ENCODE measurements at regions not wholly inside any gene's neighbourhood (a gene's known extent, or its start where the extent isn't known, plus 50 kb on each side); places are given as distances from the start of the nearest gene placed in this dataset.

- Mint-ChIP-seq H3K36me3 (no peaks in the 10 kb centered on the region; the same call in 1 of the 2 replicates), H3K9me3 (peaks cover 15% of the 10 kb centered on the region), H3K27ac (no peak overlapping the region), H3K27me3 (ENCODE audit: low read depth) (no peaks in the 10 kb centered on the region), H3K4me1 (peaks cover 28% of the 10 kb centered on the region), H3K4me3 (no peak overlapping the region)
- TF ChIP-seq FOXP1 (CRISPR knock-in tag; IDR thresholded peaks at IDR 0.05; ENCODE audit: borderline replicate concordance) (no peak), AR (CRISPR knock-in tag; IDR thresholded peaks at IDR 0.05) (no peak), TEAD1 (CRISPR knock-in tag; IDR thresholded peaks at IDR 0.05) (no peak), PRRX2 (CRISPR knock-in tag; IDR thresholded peaks at IDR 0.05) (no peak), NR2C2 (CRISPR knock-in tag; IDR thresholded peaks at IDR 0.05) (no peak), HMGA2 (CRISPR knock-in tag; IDR thresholded peaks at IDR 0.05) (no peak), NFATC4 (CRISPR knock-in tag; IDR thresholded peaks at IDR 0.05) (no peak), ZNF512 (CRISPR knock-in tag; IDR thresholded peaks at IDR 0.05; ENCODE audit: borderline replicate concordance) (no peak), SP1 (CRISPR knock-in tag; conservative IDR thresholded peaks at IDR 0.05) (no peak), ZBTB43 (CRISPR knock-in tag; IDR thresholded peaks at IDR 0.05) (no peak), ZNF423 (CRISPR knock-in tag; IDR thresholded peaks at IDR 0.05) (no peak), MLX (CRISPR knock-in tag; IDR thresholded peaks at IDR 0.05) (no peak), RORB (CRISPR knock-in tag; IDR thresholded peaks at IDR 0.05) (no peak), ZNF263 (CRISPR knock-in tag; IDR thresholded peaks at IDR 0.05; ENCODE audit: low read depth) (no peak), ATF6 (CRISPR knock-in tag; IDR thresholded peaks at IDR 0.05) (no peak), TEAD4 (CRISPR knock-in tag; IDR thresholded peaks at IDR 0.05) (no peak)
- CTCF ChIA-PET = no interaction called here
- DNase-seq (ENCODE audit: low spot score) (no peak), ATAC-seq (no peak)
- POLR2A ChIA-PET = no interaction called here
Observed at GRCh38 chr16:79271583-79271982, 329.0 kb downstream of the MAF start.

GRCh38 chr16:79270011-79270410 lies 330.5 kb downstream of the MAF start:
- ChIA-PET CTCF (interaction anchor here (0.6 to 1.2 kb wide), 2 partner anchors 9 to 65 kb away, joined by 4 read pairs; no protein-coding TSS in a partner anchor), POLR2A (interaction anchor here (1.0 kb wide), 1 partner anchor 329 kb away, joined by 3 read pairs; no protein-coding TSS in a partner anchor)
- no peak overlapping the region for H3K4me3 Mint-ChIP-seq
- H3K27me3 Mint-ChIP-seq (ENCODE audit: low read depth) = no peaks in the 10 kb centered on the region
- no peak for DNase-seq (ENCODE audit: low spot score)
- no peak for ATAC-seq
- TF ChIP-seq JAZF1 (CRISPR knock-in tag; IDR thresholded peaks at IDR 0.05) = no peak
- TF ChIP-seq ZNF138 (CRISPR knock-in tag; conservative IDR thresholded peaks at IDR 0.05) = no peak
- no peak for TF ChIP-seq CREM (CRISPR knock-in tag; IDR thresholded peaks at IDR 0.05)
- no peak for TF ChIP-seq ZNF121 (CRISPR knock-in tag; IDR thresholded peaks at IDR 0.05)
- H3K27ac Mint-ChIP-seq = no peak overlapping the region; the same call in 1 of the 2 replicates
- no peaks in the 10 kb centered on the region; the same call in 1 of the 2 replicates for H3K36me3 Mint-ChIP-seq
- H3K9me3 Mint-ChIP-seq = peaks cover 15% of the 10 kb centered on the region
- H3K4me1 Mint-ChIP-seq = peaks cover 28% of the 10 kb centered on the region
